AG09309 (cell line): ENCODE measurements at regions not wholly inside any gene's neighbourhood (a gene's known extent, or its start where the extent isn't known, plus 50 kb on each side); places are given as distances from the start of the nearest gene placed in this dataset.

Source experiments
- DNase-seq: peaks from one replicate; pipeline ENCODE4 v3.0.0-alpha.2; 2010; ENCODE audit warnings: low read depth
- H3K4me3 ChIP-seq: 2 replicates; pipeline ENCODE4 v1.5.1; 2011; ENCODE audit warnings: mild to moderate bottlenecking, low read depth, low read length, moderate library complexity; ENCODE audit not compliant: control insufficient read depth
- TF ChIP-seq, protein P1 (sequence below): IDR thresholded peaks from 2 replicates; pipeline ENCODE4 v1.5.1; 2011; ENCODE audit warnings: mild to moderate bottlenecking, low read depth, low read length, inconsistent platforms; ENCODE audit not compliant: insufficient read depth, control insufficient read depth; ENCODE audit errors: missing control alignments

DNA sequence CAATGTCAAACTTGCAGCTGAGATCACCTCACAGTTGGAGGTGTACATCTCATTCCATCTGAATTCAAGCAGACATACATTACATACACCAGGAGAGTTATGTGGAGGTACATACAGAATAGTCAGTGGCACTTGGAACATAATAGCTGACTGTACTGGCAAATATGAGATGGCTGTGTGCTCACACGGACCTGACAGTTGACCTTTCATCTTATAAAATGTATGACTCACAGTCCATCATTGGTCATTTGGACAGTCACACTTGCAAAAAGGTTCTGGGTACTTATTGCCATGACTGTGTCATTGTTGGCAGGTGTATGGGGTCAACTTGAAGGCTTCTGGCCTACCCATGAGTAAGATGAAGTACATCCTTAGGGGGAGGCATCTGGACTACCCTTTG, 88.6 kb upstream of the WDR1 start:
- TF ChIP-seq, protein P1, sequence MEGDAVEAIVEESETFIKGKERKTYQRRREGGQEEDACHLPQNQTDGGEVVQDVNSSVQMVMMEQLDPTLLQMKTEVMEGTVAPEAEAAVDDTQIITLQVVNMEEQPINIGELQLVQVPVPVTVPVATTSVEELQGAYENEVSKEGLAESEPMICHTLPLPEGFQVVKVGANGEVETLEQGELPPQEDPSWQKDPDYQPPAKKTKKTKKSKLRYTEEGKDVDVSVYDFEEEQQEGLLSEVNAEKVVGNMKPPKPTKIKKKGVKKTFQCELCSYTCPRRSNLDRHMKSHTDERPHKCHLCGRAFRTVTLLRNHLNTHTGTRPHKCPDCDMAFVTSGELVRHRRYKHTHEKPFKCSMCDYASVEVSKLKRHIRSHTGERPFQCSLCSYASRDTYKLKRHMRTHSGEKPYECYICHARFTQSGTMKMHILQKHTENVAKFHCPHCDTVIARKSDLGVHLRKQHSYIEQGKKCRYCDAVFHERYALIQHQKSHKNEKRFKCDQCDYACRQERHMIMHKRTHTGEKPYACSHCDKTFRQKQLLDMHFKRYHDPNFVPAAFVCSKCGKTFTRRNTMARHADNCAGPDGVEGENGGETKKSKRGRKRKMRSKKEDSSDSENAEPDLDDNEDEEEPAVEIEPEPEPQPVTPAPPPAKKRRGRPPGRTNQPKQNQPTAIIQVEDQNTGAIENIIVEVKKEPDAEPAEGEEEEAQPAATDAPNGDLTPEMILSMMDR: no peak
- DNase-seq: no peak

DNA sequence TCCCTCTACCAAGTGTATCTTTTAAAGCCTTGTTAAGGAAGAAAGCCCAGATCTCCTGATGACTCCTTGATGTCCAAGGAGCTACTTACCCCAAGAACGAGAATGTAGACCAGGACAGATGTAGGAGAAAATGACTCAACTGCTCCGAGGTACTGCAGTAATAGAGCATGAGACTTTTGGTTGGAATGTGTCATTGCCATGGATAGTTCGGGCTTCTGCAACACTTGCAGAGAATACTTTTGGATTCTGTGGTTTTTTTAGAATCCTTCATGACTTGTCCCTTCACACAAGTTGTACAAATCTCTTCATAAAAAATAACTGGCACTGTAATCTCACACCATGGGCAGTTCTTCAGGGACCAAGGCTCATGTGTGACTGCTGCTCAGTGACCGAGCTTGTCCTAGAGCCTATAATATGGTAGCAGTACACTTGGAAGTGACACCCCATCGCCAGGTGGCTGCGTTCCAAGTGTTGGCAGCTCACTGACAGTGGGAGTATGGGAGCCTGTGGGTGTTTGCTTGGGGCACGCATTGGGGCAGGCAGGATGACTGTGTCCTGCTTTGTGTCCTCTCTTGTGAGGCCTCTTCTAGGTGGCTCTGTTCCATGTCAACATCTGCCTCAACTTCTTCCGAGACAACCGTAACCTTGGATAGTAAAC, 87.9 kb upstream of the WDR1 start:
- TF ChIP-seq, protein P1: no peak
- peak; percentile 61 for DNase-seq
- H3K4me3 ChIP-seq: no peak overlapping the region

More for the DNA sequence above, 88.6 kb upstream of the WDR1 start:
- no peak overlapping the region for H3K4me3 ChIP-seq

DNA sequence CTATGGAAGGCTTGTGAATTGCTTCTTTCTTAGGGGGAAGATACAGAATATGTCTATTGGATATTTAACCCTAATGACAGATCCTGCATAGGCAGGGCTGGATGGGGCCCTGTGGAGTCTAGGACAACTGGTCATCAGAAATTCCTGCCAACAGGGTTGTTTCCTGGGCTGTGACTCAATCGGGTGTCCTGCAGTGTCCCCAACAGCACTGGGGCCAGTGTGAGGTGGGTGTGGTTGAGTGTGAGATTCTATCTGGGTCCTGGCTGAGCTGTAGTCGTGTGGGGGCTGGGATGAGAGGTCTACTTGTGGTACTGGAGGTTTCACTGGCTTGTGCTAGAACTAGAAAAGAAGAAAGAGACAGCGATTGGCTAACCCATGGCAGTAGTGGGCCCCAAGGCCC, 87.3 kb upstream of the WDR1 start:
- no peak overlapping the region for H3K4me3 ChIP-seq
- DNase-seq: no peak
- TF ChIP-seq, protein P1: no peak

DNA sequence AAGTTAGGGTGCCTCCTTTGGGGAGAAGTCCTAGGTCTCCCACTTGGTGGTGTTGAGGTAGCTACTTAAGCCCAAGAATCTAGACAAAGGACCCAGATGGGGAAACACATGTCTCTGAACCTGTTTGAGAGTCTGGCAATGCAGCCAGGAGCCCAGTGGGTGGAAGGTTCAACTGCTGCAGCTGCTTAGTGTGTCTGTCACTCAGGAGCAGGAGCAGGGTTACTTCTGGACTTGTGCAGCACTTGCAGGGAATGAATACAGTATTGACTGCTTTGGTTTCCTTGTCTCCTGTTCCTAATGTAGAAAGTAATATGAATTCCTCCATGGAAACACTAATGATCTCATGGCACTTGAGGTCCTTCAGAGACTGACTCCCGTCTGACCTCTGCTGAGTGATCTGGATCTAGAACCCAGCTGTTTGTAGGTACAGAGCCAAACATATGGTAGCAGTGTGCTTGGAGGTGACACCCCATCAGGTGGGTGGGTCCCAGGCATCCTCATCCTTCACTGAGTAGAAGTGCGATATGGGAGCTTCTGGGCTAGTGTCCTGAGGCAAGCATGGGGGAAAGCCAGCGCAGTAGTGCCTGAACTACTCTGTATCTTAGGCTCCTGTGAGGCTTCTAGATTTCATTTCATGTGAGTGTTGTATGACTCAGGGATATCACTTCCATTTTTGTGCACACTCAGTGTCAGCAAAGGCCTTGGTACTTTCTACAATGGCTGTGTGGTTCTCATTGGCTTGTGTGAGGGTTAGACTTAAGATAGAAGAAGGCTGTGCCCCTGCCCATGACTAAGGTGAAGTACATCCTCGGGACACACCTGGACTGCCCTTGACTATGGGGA, 85.0 kb upstream of the WDR1 start:
- TF ChIP-seq, protein P1: no peak
- no peak overlapping the region for H3K4me3 ChIP-seq
- no peak for DNase-seq

DNA sequence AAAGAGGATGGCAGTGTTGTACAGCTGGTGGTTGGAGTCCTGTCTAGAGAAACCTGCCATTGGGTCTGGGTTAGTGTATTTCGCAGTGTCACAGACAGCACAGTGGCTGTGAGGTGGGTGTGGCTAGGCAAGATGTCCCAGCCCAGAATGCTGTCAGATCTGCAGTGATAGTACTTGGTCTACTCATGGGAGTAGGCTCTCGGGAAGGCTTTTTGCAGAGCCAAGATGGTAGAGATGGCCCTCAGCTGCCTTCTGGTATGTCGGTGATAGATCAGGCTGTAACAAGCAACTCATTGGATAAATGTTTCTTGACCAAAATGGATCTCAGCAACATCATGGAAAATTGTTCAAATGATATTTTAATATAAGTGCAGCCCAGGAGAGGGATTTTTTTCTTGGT, 84.3 kb upstream of the WDR1 start:
- no peak overlapping the region for H3K4me3 ChIP-seq
- TF ChIP-seq, protein P1: no peak
- DNase-seq: no peak

DNA sequence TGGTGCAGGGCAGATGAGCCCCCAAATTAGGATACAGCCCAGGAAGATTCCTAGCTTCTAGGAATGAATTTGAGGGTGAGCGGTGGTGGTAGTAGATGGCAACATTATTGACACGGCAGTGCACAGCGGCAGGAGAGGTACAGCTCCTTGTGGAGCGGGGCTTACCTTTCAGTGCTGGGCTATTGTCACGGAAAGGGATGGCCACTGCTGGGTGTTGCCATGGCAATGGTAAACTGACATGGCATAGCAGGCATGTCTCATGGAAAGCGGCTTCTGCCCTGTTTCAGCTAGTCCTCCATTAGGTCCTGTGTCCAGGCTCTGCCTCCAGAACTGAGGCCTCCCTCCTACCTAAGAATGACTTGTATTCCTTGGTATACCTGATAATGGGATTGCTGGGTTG, 81.8 kb upstream of the WDR1 start:
- H3K4me3 ChIP-seq: no peak overlapping the region
- TF ChIP-seq, protein P1: no peak
- no peak for DNase-seq
